ENCODE measurements at regions not wholly inside any gene's neighbourhood (a gene's known extent, or its start where the extent isn't known, plus 50 kb on each side); places are given as distances from the start of the nearest gene placed in this dataset.

DNA sequence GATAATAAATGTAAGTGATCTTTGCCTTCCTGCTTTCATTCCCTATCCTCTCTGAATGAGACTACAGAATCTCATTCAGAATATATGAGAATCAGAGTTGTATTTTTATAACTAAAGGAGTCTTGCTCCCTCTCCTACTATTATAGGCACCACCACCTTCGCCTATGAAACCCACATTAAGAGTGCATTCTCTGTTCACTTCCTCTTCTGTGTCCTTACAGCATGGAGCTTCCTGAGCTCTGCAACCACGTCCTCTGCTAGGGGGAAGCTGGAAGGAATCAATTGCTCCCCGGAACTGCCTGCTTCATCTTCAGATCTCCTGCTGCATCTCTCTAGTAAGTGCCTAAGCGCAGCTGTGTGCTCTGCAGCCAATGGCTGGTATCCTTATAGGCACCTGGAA, 820.7 kb downstream of the GRID1 start:
- Histone ChIP-seq H3K27ac (replicated peaks) (no peak overlapping the region), H3K27me3 (ENCODE audit: low read depth) (peaks cover 3% of the 10 kb centered on the region), H3K4me1 (no peaks in the 10 kb centered on the region), H3K36me3 (no peaks in the 10 kb centered on the region), H3K4me3 (no peak overlapping the region), H3K9me3 (replicated peaks) (no peaks in the 10 kb centered on the region)
- TF ChIP-seq, protein P1, sequence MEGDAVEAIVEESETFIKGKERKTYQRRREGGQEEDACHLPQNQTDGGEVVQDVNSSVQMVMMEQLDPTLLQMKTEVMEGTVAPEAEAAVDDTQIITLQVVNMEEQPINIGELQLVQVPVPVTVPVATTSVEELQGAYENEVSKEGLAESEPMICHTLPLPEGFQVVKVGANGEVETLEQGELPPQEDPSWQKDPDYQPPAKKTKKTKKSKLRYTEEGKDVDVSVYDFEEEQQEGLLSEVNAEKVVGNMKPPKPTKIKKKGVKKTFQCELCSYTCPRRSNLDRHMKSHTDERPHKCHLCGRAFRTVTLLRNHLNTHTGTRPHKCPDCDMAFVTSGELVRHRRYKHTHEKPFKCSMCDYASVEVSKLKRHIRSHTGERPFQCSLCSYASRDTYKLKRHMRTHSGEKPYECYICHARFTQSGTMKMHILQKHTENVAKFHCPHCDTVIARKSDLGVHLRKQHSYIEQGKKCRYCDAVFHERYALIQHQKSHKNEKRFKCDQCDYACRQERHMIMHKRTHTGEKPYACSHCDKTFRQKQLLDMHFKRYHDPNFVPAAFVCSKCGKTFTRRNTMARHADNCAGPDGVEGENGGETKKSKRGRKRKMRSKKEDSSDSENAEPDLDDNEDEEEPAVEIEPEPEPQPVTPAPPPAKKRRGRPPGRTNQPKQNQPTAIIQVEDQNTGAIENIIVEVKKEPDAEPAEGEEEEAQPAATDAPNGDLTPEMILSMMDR (IDR thresholded peaks at IDR 0.05; ENCODE audit: borderline replicate concordance) = no peak
- intact Hi-C loops (cut with micrococcal nuclease) = no loop called here
- DNase-seq = no peak

DNA sequence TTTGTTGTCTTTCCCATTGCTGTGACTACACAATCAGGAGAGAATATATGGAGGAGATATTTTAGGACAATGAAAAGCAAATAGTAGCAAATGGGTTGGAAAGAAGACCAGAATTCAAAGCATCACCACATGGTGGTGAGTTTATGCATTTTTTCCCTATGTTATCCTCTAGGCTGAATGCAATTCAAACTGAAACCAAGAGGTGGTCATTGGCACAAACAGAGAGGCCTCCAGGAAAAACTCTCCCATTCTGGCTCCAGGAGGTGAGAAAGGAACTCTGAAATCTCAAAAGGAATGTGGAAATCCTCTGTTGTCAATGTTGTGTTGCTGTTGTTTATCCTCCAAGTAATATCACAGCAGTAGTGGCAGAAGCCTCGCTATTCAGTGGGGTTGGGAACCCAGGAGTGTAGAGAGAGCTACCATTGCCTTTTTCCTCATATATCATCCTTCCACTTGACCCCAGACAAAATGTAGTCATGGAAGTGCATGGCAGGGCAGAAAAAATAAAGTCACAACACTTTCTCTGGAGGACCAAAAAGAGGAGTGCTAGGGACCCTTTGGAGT, 819.1 kb downstream of the GRID1 start:
- no peaks in the 10 kb centered on the region for H3K36me3 ChIP-seq
- H3K27ac ChIP-seq (replicated peaks) = no peak overlapping the region
- DNase-seq = no peak
- no peaks in the 10 kb centered on the region for H3K9me3 ChIP-seq (replicated peaks)
- intact Hi-C loops (cut with micrococcal nuclease) = no loop called here
- no peaks in the 10 kb centered on the region for H3K4me1 ChIP-seq
- no peak overlapping the region for H3K4me3 ChIP-seq
- TF ChIP-seq, protein P1 (IDR thresholded peaks at IDR 0.05; ENCODE audit: borderline replicate concordance) = no peak
- H3K27me3 ChIP-seq (ENCODE audit: low read depth) = peaks cover 8% of the 10 kb centered on the region

DNA sequence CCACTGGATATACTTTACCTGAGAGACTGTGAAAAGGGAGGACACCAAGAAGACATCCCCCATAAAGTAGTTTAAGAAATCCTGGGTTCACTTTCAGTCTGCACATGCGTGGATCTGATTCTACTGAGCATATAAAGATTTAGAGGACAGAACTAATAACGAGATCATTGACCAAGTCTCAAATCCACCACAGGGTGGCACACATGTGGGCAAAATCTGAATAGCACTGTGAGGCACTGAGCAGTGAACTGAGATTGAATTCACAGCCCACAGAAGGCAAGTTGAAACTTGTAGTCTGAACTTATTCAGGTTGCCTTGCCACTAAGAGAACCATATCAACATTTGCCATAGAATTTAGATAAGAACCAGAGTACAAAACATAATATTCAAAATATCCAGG, 818.6 kb downstream of the GRID1 start:
- peak; percentile 14 for DNase-seq
- Histone ChIP-seq H3K9me3 (replicated peaks) (no peaks in the 10 kb centered on the region), H3K4me3 (no peak overlapping the region), H3K4me1 (no peaks in the 10 kb centered on the region), H3K27me3 (ENCODE audit: low read depth) (peaks cover 8% of the 10 kb centered on the region), H3K36me3 (no peaks in the 10 kb centered on the region), H3K27ac (replicated peaks) (no peak overlapping the region)
- TF ChIP-seq, protein P1 (IDR thresholded peaks at IDR 0.05; ENCODE audit: borderline replicate concordance) = peak; percentile 53
- intact Hi-C loops (cut with micrococcal nuclease) = no loop called here

All from left ventricle myocardium inferior (tissue), 1 donor.